ENCODE measurements at regions not wholly inside any gene's neighbourhood (a gene's known extent, or its start where the extent isn't known, plus 50 kb on each side); places are given as distances from the start of the nearest gene placed in this dataset.

- H3K4me1 Mint-ChIP-seq = no peaks in the 10 kb centered on the region
- no peaks in the 10 kb centered on the region for H3K9me3 ChIP-seq (ENCODE audit: control insufficient read depth, low read length)
- no peak overlapping the region for H3K27ac ChIP-seq (ENCODE audit: low read depth, low read length)
- no peaks in the 10 kb centered on the region for H3K27me3 Mint-ChIP-seq (ENCODE audit: insufficient read depth)
- H3K9me3 Mint-ChIP-seq = no peaks in the 10 kb centered on the region
- H3K9ac ChIP-seq (ENCODE audit: extremely low read depth, low read length, poor library complexity, severe bottlenecking) = no peak overlapping the region
- no peak overlapping the region for H3K4me3 ChIP-seq (ENCODE audit: low read length)
- no peaks in the 10 kb centered on the region for H3K36me3 ChIP-seq (ENCODE audit: control insufficient read depth, insufficient read depth, low read length)
- no peak for TF ChIP-seq CTCF (conservative IDR thresholded peaks at IDR 0.05)
- no peaks in the 10 kb centered on the region for H3K27me3 ChIP-seq (ENCODE audit: control insufficient read depth, insufficient read depth, low read length, poor library complexity, severe bottlenecking)
- no peak overlapping the region for H3K4me3 Mint-ChIP-seq
- H3K36me3 Mint-ChIP-seq (ENCODE audit: low read depth) = no peaks in the 10 kb centered on the region
- WGBS, 2 experiments (ENCODE audit: insufficient coverage in 1 of 2, insufficient read length in 1 of 2) = 85 to 94% methylated on average over 3 of the region's 3 CpGs
- H3K27ac Mint-ChIP-seq = no peak overlapping the region
- no peak for DNase-seq
- H3K4me1 ChIP-seq (ENCODE audit: control insufficient read depth, insufficient read depth, low read length) = no peaks in the 10 kb centered on the region
Measured at GRCh38 chr16:73369851-73370250, 321.9 kb upstream of the ZFHX3 start.

DNA sequence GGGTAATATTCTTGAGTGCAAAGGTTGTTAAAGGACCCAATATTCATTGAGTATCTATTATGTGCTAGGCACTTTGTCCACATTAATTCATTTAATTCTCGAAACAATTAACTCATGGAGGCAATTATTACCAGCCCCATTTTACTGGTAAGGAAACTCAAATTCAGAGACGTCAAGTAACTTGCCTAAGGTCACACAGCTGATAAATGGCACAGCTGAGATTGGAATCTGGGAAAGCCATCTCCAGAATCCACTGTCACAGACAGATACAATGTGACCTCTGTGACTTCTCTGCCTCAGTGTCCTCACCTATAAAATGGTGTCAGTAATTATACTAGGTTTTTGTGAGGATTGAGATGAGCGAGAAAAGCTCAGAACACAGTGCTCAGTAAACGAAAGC, 320.8 kb upstream of the ZFHX3 start:
- Histone ChIP-seq H3K9me3 (ENCODE audit: control insufficient read depth, low read length) (no peaks in the 10 kb centered on the region), H3K36me3 (ENCODE audit: control insufficient read depth, insufficient read depth, low read length) (no peaks in the 10 kb centered on the region), H3K27me3 (ENCODE audit: control insufficient read depth, insufficient read depth, low read length, poor library complexity, severe bottlenecking) (no peaks in the 10 kb centered on the region), H3K9ac (ENCODE audit: extremely low read depth, low read length, poor library complexity, severe bottlenecking) (no peak overlapping the region), H3K4me1 (ENCODE audit: control insufficient read depth, insufficient read depth, low read length) (no peaks in the 10 kb centered on the region), H3K4me3 (ENCODE audit: low read length) (no peak overlapping the region), H3K27ac (ENCODE audit: low read depth, low read length) (no peak overlapping the region)
- DNase-seq = no peak
- Mint-ChIP-seq H3K36me3 (ENCODE audit: low read depth) (no peaks in the 10 kb centered on the region), H3K27ac (no peak overlapping the region), H3K9me3 (no peaks in the 10 kb centered on the region), H3K4me1 (no peaks in the 10 kb centered on the region), H3K4me3 (no peak overlapping the region), H3K27me3 (ENCODE audit: insufficient read depth) (no peaks in the 10 kb centered on the region)
- WGBS, 2 experiments (ENCODE audit: insufficient coverage in 1 of 2, insufficient read length in 1 of 2) = 89 to 95% methylated on average over 3 to 4 of the region's 4 CpGs
- TF ChIP-seq CTCF (conservative IDR thresholded peaks at IDR 0.05) = no peak

DNA sequence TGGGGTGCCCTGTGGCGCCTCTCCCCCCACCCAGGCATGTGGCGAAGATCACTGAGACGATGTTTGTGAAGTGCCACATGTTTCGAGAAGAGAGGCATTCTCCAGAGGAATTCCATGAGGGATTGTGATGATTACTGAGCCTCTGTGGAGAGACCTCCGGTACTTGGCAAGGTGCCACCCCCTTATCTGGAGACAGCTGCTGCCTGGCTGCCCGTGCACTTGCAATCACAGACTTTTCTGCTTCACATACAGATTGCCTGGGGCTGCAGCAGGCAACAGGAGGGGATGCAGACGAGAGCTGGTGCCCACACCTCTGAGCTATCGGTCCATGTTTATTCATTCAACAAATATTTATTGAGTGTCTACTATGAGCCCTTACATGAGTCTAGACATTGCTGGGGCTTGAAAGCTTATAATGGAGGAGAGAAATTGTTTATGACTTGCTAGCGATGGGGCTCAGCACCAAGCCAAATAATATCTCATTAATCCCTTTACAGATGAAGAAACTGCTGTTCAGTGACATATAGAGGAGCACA, 317.2 kb upstream of the ZFHX3 start:
- Histone ChIP-seq H3K9me3 (ENCODE audit: control insufficient read depth, low read length) (no peaks in the 10 kb centered on the region), H3K27ac (ENCODE audit: low read depth, low read length) (no peak overlapping the region), H3K9ac (ENCODE audit: extremely low read depth, low read length, poor library complexity, severe bottlenecking) (no peak overlapping the region), H3K27me3 (ENCODE audit: control insufficient read depth, insufficient read depth, low read length, poor library complexity, severe bottlenecking) (no peaks in the 10 kb centered on the region), H3K4me1 (ENCODE audit: control insufficient read depth, insufficient read depth, low read length) (no peaks in the 10 kb centered on the region), H3K4me3 (ENCODE audit: low read length) (no peak overlapping the region), H3K36me3 (ENCODE audit: control insufficient read depth, insufficient read depth, low read length) (no peaks in the 10 kb centered on the region)
- H3K36me3 Mint-ChIP-seq (ENCODE audit: low read depth) = no peaks in the 10 kb centered on the region
- H3K27ac Mint-ChIP-seq = no peak overlapping the region
- no peaks in the 10 kb centered on the region for H3K27me3 Mint-ChIP-seq (ENCODE audit: insufficient read depth)
- 83 to 89% methylated on average over 2 to 8 of the region's 9 CpGs for WGBS, 2 experiments (ENCODE audit: insufficient coverage in 1 of 2, insufficient read length in 1 of 2)
- TF ChIP-seq CTCF (conservative IDR thresholded peaks at IDR 0.05) = no peak
- no peaks in the 10 kb centered on the region for H3K9me3 Mint-ChIP-seq
- H3K4me3 Mint-ChIP-seq = no peak overlapping the region
- H3K4me1 Mint-ChIP-seq = peaks cover 4% of the 10 kb centered on the region
- DNase-seq = no peak

Data from endodermal cell (in vitro differentiated cells).